ENCODE measurements at regions not wholly inside any gene's neighbourhood (a gene's known extent, or its start where the extent isn't known, plus 50 kb on each side); places are given as distances from the start of the nearest gene placed in this dataset.
"Not testable (repeated sequence)": the region's sequence is repeated elsewhere in the genome, so short reads cannot be mapped to it uniquely, and the experiment has no call there.

- not testable (repeated sequence) for TF ChIP-seq POLR2A, CTCF (IDR thresholded peaks at IDR 0.05)
Measured at GRCh38 chr21:31583937-31584336, 75.6 kb upstream of the SOD1 start.

Data from lower leg skin (tissue), 3 donors.